Effector memory CD8-positive, alpha-beta T cell (primary cell): ENCODE measurements at regions not wholly inside any gene's neighbourhood (a gene's known extent, or its start where the extent isn't known, plus 50 kb on each side); places are given as distances from the start of the nearest gene placed in this dataset.
"Not testable (repeated sequence)": the region's sequence is repeated elsewhere in the genome, so short reads cannot be mapped to it uniquely, and the experiment has no call there.

Experiments used
- ATAC-seq: fragments of 150-1000 bp; cut with Tn5 transposase; replicated peaks from 2 replicates; pipeline ENCODE4 v1.10.0; 2021; ENCODE audit warnings: mild to moderate bottlenecking, moderate library complexity
- DNase-seq, 3 experiments: peaks; one replicate each; pipeline ENCODE4 v3.0.0; 2021
- H3K27ac Mint-ChIP-seq, 2 donors: one replicate each; pipeline ENCODE4 v1.8.0; 2022; ENCODE audit warnings: mild to moderate bottlenecking in 2 of 2, mixed read lengths in 2 of 2, moderate library complexity in 2 of 2
- H3K27me3 Mint-ChIP-seq, 2 donors: one replicate each; pipeline ENCODE4 v1.8.0; 2022; ENCODE audit warnings: mixed read lengths in 2 of 2
- H3K36me3 Mint-ChIP-seq: one replicate; pipeline ENCODE4 v1.8.0; 2022; ENCODE audit warnings: mild to moderate bottlenecking, moderate library complexity, mixed read lengths; ENCODE audit not compliant: insufficient read depth
- H3K4me1 Mint-ChIP-seq, 2 donors: one replicate each; pipeline ENCODE4 v1.8.0; 2022; ENCODE audit warnings: low read depth in 2 of 2, mixed read lengths in 2 of 2
- H3K4me3 Mint-ChIP-seq, 2 donors: one replicate each; pipeline ENCODE4 v1.8.0; 2022; ENCODE audit warnings: mild to moderate bottlenecking in 2 of 2, mixed read lengths in 2 of 2, moderate library complexity in 2 of 2
- H3K9me3 Mint-ChIP-seq, 2 donors: one replicate each; pipeline ENCODE4 v1.8.0; 2022; ENCODE audit warnings: mixed read lengths in 2 of 2

GRCh38 chrX:140057001-140057411 lies 91.7 kb upstream of the CXorf66 start:
- Mint-ChIP-seq H3K9me3 (no peaks in the 10 kb centered on the region), H3K27ac (no peak overlapping the region), H3K27me3 (no peaks in the 10 kb centered on the region), H3K36me3 (no peaks in the 10 kb centered on the region), H3K4me1 (peaks cover 0 to 4% of the 10 kb centered on the region in 2 donors), H3K4me3 (no peak overlapping the region)
- peak; percentile 44 for ATAC-seq
- DNase-seq: peak; percentile 1 to 7 (median 3)

- H3K27ac Mint-ChIP-seq: no peak overlapping the region
- no peak for ATAC-seq
- no peak overlapping the region for H3K4me3 Mint-ChIP-seq
- no peaks in the 10 kb centered on the region for H3K9me3 Mint-ChIP-seq
- H3K36me3 Mint-ChIP-seq: no peaks in the 10 kb centered on the region
- peaks cover 0 to 4% of the 10 kb centered on the region in 2 donors for H3K4me1 Mint-ChIP-seq
- DNase-seq: no peak
- no peaks in the 10 kb centered on the region for H3K27me3 Mint-ChIP-seq
Measured at GRCh38 chrX:140053846-140054245, 88.5 kb upstream of the CXorf66 start.

DNA sequence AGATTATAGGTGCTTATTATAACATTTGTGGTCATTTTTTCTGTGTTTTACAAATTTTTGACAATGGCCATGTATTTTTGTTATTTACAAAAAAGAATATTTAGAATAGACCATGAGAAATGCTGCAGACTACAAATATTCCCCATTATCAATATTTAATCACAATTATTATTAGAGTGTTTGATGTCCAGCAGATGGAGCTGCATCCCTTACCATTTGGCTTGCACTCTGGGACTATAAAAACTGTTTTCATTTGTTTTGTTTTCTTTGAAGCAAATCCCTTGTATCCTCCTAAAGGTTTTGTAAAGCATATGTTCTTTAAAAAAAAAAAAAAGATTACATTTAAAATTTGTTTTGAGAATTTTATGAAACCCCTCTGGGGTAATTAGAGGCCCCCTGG lies 85.6 kb upstream of the CXorf66 start:
- Mint-ChIP-seq H3K27ac (no peak overlapping the region), H3K36me3 (no peaks in the 10 kb centered on the region), H3K27me3 (no peaks in the 10 kb centered on the region), H3K9me3 (no peaks in the 10 kb centered on the region), H3K4me1 (no peaks in the 10 kb centered on the region), H3K4me3 (no peak overlapping the region)
- DNase-seq: no peak
- no peak for ATAC-seq

DNA sequence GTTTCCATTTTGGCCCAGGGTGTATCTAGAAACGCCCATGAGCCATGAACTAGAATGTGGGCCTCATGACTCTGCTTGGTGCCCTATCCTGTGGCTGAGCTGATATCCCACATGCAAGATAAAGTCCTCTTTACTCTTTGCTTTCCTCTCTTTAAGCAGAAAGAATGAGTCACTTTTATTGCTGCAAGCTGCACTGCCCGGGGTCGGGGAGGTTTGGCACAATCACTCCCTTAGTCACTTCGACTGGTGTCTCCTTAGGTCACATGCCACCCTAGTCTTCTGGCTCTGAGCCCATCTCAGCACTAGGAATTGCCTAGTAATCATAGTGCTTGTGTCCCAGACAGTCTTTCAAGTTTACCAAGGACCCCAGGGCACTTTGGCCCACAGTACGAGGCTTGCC lies 75.1 kb upstream of the CXorf66 start:
- Mint-ChIP-seq H3K9me3 (no peaks in the 10 kb centered on the region), H3K27ac (no peak overlapping the region), H3K4me1 (no peaks in the 10 kb centered on the region), H3K4me3 (no peak overlapping the region), H3K27me3 (peaks cover 0 to 6% of the 10 kb centered on the region in 2 donors), H3K36me3 (no peaks in the 10 kb centered on the region)
- DNase-seq (no peak), ATAC-seq (no peak)

- peaks cover 0 to 2% of the 10 kb centered on the region in 2 donors for H3K9me3 Mint-ChIP-seq
- no peaks in the 10 kb centered on the region for H3K36me3 Mint-ChIP-seq
- H3K4me1 Mint-ChIP-seq: no peaks in the 10 kb centered on the region
- DNase-seq: no peak
- no peak overlapping the region for H3K4me3 Mint-ChIP-seq
- H3K27ac Mint-ChIP-seq: no peak overlapping the region
- ATAC-seq: no peak
- no peaks in the 10 kb centered on the region for H3K27me3 Mint-ChIP-seq
Measured at GRCh38 chrX:140038842-140039241, 73.5 kb upstream of the CXorf66 start.

DNA sequence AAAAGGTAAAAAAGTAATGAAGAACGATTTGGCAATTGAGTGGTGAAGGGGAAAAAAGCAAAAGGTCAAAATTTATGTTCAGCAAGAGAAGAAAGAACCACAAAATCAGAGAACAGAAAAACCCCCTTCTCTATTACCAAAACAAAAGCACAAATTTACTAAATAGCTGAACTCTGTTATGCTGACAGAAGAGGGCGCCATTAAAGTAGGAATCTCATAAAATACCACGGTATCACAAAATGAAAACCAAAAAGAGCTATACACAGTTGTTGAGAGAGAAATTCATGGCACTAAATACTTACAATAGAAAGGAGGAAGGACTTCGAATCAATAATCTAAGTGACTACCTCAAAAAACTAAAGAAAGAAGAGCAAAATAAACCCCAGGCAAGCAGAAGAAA lies 69.6 kb upstream of the CXorf66 start:
- peaks cover 0 to 2% of the 10 kb centered on the region in 2 donors for H3K9me3 Mint-ChIP-seq
- ATAC-seq: no peak
- H3K27me3 Mint-ChIP-seq: peaks cover 10 to 15% of the 10 kb centered on the region in 2 donors
- no peak overlapping the region for H3K27ac Mint-ChIP-seq
- no peaks in the 10 kb centered on the region for H3K36me3 Mint-ChIP-seq
- no peak for DNase-seq
- H3K4me1 Mint-ChIP-seq: no peaks in the 10 kb centered on the region
- no peak overlapping the region for H3K4me3 Mint-ChIP-seq

- ATAC-seq (no peak), DNase-seq (no peak)
- Mint-ChIP-seq H3K9me3 (no peaks in the 10 kb centered on the region), H3K4me3 (no peak overlapping the region), H3K27ac (no peak overlapping the region), H3K4me1 (no peaks in the 10 kb centered on the region), H3K36me3 (no peaks in the 10 kb centered on the region), H3K27me3 (no peaks in the 10 kb centered on the region)
Measured at GRCh38 chrX:140022482-140022881, 57.2 kb upstream of the CXorf66 start.

DNA sequence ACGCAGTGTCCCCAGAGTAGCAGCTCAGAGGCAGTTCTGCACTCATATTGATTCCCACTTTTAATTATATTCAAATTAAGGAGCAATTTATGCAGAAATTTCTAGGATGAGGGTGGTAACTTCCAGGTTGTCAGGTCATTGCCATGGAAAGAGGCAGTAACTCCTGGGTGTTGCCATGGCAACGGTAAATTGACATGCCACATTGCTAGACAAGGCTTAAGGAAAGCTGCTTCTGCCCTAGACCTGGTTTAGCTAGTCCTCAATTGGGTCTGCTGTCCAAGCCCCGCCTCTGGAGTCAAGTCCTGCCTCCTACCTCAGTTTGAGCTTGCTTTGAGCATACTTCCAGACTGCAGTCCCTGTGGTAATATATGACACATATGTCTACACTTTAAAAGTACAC lies 53.8 kb upstream of the CXorf66 start:
- not testable (repeated sequence) for H3K9me3 Mint-ChIP-seq, ATAC-seq, H3K4me1 Mint-ChIP-seq, H3K27me3 Mint-ChIP-seq, DNase-seq, H3K4me3 Mint-ChIP-seq, H3K27ac Mint-ChIP-seq, H3K36me3 Mint-ChIP-seq
